ENCODE measurements at regions not wholly inside any gene's neighbourhood (a gene's known extent, or its start where the extent isn't known, plus 50 kb on each side); places are given as distances from the start of the nearest gene placed in this dataset.

DNA sequence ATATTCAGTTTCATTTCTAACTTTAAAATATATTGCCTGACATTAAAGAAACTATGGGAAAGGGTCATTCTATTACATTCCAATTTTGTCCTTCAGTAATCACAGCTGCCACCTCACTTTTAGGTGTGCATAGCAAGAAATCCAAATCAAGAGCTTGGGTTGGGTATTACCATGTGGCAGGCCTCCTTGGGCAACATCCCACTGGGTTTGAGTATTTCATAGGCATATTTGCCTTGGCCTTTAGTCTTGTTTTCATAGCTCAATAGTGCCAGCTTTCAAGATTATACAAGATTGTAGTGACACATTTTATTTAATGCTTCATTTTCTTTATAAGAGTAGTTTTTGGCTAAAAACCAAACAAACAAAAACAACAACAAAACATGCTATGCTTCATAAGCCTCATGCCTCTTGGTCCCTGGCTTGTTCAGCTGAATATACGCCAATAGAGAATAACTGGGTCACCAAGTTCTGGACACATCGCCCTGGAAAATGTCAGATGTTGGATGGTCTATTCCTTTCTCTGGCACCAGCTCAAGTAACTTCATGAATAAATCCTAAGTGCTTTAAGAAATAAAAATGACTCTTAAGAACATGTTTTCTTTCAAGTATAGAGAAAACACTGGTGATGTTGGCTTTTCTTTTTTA is 167.4 kb upstream of the STARD13 start (continued):
- TF ChIP-seq RAD21 (IDR thresholded peaks at IDR 0.05; ENCODE audit: insufficient read depth, low read depth, low read length) (no peak), IKZF2 (IDR thresholded peaks at IDR 0.05) (no peak), MTA2 (IDR thresholded peaks at IDR 0.05; ENCODE audit: low read depth) (no peak)
- TF ChIP-seq, protein P1, sequence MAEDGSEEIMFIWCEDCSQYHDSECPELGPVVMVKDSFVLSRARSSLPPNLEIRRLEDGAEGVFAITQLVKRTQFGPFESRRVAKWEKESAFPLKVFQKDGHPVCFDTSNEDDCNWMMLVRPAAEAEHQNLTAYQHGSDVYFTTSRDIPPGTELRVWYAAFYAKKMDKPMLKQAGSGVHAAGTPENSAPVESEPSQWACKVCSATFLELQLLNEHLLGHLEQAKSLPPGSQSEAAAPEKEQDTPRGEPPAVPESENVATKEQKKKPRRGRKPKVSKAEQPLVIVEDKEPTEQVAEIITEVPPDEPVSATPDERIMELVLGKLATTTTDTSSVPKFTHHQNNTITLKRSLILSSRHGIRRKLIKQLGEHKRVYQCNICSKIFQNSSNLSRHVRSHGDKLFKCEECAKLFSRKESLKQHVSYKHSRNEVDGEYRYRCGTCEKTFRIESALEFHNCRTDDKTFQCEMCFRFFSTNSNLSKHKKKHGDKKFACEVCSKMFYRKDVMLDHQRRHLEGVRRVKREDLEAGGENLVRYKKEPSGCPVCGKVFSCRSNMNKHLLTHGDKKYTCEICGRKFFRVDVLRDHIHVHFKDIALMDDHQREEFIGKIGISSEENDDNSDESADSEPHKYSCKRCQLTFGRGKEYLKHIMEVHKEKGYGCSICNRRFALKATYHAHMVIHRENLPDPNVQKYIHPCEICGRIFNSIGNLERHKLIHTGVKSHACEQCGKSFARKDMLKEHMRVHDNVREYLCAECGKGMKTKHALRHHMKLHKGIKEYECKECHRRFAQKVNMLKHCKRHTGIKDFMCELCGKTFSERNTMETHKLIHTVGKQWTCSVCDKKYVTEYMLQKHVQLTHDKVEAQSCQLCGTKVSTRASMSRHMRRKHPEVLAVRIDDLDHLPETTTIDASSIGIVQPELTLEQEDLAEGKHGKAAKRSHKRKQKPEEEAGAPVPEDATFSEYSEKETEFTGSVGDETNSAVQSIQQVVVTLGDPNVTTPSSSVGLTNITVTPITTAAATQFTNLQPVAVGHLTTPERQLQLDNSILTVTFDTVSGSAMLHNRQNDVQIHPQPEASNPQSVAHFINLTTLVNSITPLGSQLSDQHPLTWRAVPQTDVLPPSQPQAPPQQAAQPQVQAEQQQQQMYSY (CRISPR knock-in tag; IDR thresholded peaks at IDR 0.05) = no peak

DNA sequence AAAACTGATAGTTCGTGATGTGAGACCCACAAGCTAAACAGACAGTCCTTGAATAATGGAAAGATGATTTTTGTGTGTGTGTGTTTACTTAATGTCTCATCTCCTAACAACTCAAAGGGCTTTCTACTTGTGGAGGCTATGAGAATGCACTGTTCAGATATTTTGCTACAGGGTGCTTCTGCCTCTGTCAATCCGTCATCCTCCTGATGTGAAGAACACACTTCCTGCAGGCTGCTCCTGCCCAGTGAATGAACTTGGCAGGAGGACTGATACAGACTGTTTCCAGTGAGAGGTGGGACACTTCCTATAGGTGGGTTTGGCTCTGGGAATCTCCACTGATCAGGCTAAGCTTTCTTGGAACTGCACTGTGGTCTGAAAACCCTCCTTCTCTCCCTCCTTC is 168.4 kb upstream of the STARD13 start:
- intact Hi-C loops (cut with micrococcal nuclease; ENCODE audit: unreplicated experiment) = no loop called here
- H3K4me2 ChIP-seq (ENCODE audit: control insufficient read depth, insufficient read depth) = no peak overlapping the region
- in situ Hi-C loops (cut with MboI) = no loop called here
- no TSS peak for BruUV-seq (replicated peaks)
- no peaks in the 10 kb centered on the region for H3K36me3 ChIP-seq (ENCODE audit: control insufficient read depth in 2 of 2, insufficient read depth in 2 of 2, low read length in 1 of 2)
- H2AFZ ChIP-seq (ENCODE audit: control insufficient read depth, low read depth, low read length) = no peak overlapping the region
- DNase-seq (ENCODE audit: low read depth, low spot score) = no peak
- no peaks in the 10 kb centered on the region for H3K9me3 ChIP-seq (replicated peaks; ENCODE audit: control insufficient read depth, insufficient read depth, low read length)
- no peak for FAIRE-seq
- SMC1A ChIA-PET (ENCODE audit: uncharacterized antibody, unreplicated experiment) = no interaction called here
- H3K9ac ChIP-seq (ENCODE audit: control insufficient read depth, insufficient read depth, low read length) = no peak overlapping the region
- no peaks in the 10 kb centered on the region for H3K4me1 ChIP-seq (ENCODE audit: control insufficient read depth, insufficient read depth, low read length)
- H3K27ac ChIP-seq (ENCODE audit: control insufficient read depth, insufficient read depth) = no peak overlapping the region
- H3K4me3 ChIP-seq = no peak overlapping the region
- no peaks in the 10 kb centered on the region for H4K20me1 ChIP-seq (ENCODE audit: control insufficient read depth, insufficient read depth)
- H3K27me3 ChIP-seq (replicated peaks in 1 of 2; ENCODE audit: control insufficient read depth in 2 of 2, insufficient read depth in 2 of 2, low read length in 1 of 2) = no peaks in the 10 kb centered on the region
- 94% methylated on average over 2 of the region's 2 CpGs for WGBS (ENCODE audit: insufficient coverage, insufficient replicate concordance, low lambda C conversion rate, missing lambda C conversion rate)
- POLR2A ChIA-PET = no interaction called here
- no peaks in the 10 kb centered on the region for H3K79me2 ChIP-seq (ENCODE audit: control insufficient read depth, insufficient read depth, low read length)
- no peak for ATAC-seq
- RAD21 ChIA-PET (ENCODE audit: unreplicated experiment) = no interaction called here
- CTCF ChIA-PET = no interaction called here
- no peak for TF ChIP-seq GATAD2B (conservative IDR thresholded peaks at IDR 0.05; ENCODE audit: low read depth)
- TF ChIP-seq, protein P2, sequence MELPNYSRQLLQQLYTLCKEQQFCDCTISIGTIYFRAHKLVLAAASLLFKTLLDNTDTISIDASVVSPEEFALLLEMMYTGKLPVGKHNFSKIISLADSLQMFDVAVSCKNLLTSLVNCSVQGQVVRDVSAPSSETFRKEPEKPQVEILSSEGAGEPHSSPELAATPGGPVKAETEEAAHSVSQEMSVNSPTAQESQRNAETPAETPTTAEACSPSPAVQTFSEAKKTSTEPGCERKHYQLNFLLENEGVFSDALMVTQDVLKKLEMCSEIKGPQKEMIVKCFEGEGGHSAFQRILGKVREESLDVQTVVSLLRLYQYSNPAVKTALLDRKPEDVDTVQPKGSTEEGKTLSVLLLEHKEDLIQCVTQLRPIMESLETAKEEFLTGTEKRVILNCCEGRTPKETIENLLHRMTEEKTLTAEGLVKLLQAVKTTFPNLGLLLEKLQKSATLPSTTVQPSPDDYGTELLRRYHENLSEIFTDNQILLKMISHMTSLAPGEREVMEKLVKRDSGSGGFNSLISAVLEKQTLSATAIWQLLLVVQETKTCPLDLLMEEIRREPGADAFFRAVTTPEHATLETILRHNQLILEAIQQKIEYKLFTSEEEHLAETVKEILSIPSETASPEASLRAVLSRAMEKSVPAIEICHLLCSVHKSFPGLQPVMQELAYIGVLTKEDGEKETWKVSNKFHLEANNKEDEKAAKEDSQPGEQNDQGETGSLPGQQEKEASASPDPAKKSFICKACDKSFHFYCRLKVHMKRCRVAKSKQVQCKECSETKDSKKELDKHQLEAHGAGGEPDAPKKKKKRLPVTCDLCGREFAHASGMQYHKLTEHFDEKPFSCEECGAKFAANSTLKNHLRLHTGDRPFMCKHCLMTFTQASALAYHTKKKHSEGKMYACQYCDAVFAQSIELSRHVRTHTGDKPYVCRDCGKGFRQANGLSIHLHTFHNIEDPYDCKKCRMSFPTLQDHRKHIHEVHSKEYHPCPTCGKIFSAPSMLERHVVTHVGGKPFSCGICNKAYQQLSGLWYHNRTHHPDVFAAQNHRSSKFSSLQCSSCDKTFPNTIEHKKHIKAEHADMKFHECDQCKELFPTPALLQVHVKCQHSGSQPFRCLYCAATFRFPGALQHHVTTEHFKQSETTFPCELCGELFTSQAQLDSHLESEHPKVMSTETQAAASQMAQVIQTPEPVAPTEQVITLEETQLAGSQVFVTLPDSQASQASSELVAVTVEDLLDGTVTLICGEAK (IDR thresholded peaks at IDR 0.05; ENCODE audit: borderline replicate concordance) = no peak
- TF ChIP-seq EZH2 (IDR thresholded peaks at IDR 0.05; ENCODE audit: borderline replicate concordance, control insufficient read depth, low read depth, low read length) = no peak
- no peak for TF ChIP-seq SP1 (IDR thresholded peaks at IDR 0.05; ENCODE audit: low read depth, low read length)
- no peak for TF ChIP-seq NRF1 (conservative IDR thresholded peaks at IDR 0.05; ENCODE audit: low read depth, low read length)
- no peak for TF ChIP-seq TCF7 (IDR thresholded peaks at IDR 0.05; ENCODE audit: borderline replicate concordance)
- TF ChIP-seq, protein P3, sequence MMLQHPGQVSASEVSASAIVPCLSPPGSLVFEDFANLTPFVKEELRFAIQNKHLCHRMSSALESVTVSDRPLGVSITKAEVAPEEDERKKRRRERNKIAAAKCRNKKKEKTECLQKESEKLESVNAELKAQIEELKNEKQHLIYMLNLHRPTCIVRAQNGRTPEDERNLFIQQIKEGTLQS (IDR thresholded peaks at IDR 0.05; ENCODE audit: borderline replicate concordance, extremely low read depth, low read depth, low read length) = no peak
- TF ChIP-seq IKZF2 (IDR thresholded peaks at IDR 0.05) = no peak
- TF ChIP-seq SREBF2 (IDR thresholded peaks at IDR 0.05; ENCODE audit: low read length) = no peak
- TF ChIP-seq MTA3 (IDR thresholded peaks at IDR 0.05; ENCODE audit: borderline replicate concordance, low read length) = no peak
- TF ChIP-seq CREM (IDR thresholded peaks at IDR 0.05; ENCODE audit: low read depth) = no peak
- no peak for TF ChIP-seq LARP7 (IDR thresholded peaks at IDR 0.05)
- no peak for TF ChIP-seq ZBED1 (IDR thresholded peaks at IDR 0.05; ENCODE audit: borderline replicate concordance)
- no peak for TF ChIP-seq WRNIP1 (IDR thresholded peaks at IDR 0.05; ENCODE audit: borderline replicate concordance, low read depth, low read length)

Measured in GM12878 (cell line).